GM12878 (cell line): ENCODE measurements at regions not wholly inside any gene's neighbourhood (a gene's known extent, or its start where the extent isn't known, plus 50 kb on each side); places are given as distances from the start of the nearest gene placed in this dataset.

ENCODE experiments used
- ATAC-seq: fragments of 200-7000 bp; cut with Tn5 transposase; 3 replicates; pipeline ENCODE4 v1.9.1; 2020; ENCODE audit warnings: mild to moderate bottlenecking, moderate library complexity
- BruUV-seq: library from RNA; stranded (reverse); fragments of 400-500 nt; replicated peaks from 2 replicates; lab custom pipeline; 2021; lab: Mats Ljungman, UMichigan
- CTCF ChIA-PET: fragments of 300-600 bp; sonication (Branson Sonifier 250); formaldehyde crosslinking; extraction: SDS; loops from one replicate; lab custom pipeline; 2021; ENCODE audit warnings: inconsistent platforms; lab: Yijun Ruan, JAX
- POLR2A ChIA-PET: fragments of 350-600 bp; formaldehyde crosslinking; extraction: SDS; loops from one replicate; lab custom pipeline; 2021; ENCODE audit warnings: inconsistent platforms; lab: Charles Lee
- RAD21 ChIA-PET: fragments of 300-600 bp; sonication (Branson Sonifier 250); formaldehyde crosslinking; loops from one replicate; lab custom pipeline; 2023; ENCODE audit warnings: antibody characterized with exemption; ENCODE audit not compliant: unreplicated experiment; lab: Charles Lee
- SMC1A ChIA-PET: fragments of 300-600 bp; sonication (Branson Sonifier 250); formaldehyde crosslinking; loops from one replicate; lab custom pipeline; 2023; ENCODE audit not compliant: unreplicated experiment, uncharacterized antibody; lab: Charles Lee
- DNase-seq: peaks from one replicate; pipeline ENCODE4 v3.0.0-alpha.2; 2011; ENCODE audit warnings: low read depth, low spot score
- FAIRE-seq: peaks from 3 replicates; lab custom pipeline; 2011; peaks lifted over from hg19 to GRCh38; lab: Jason Lieb, UNC
- H2AFZ ChIP-seq: 2 replicates; pipeline ENCODE4 v1.6.0; 2011; ENCODE audit warnings: low read depth, low read length, control low read depth; ENCODE audit not compliant: control insufficient read depth
- H3K27ac ChIP-seq: 2 replicates; pipeline ENCODE4 v1.5.1; 2011; ENCODE audit warnings: control low read depth; ENCODE audit not compliant: control insufficient read depth, insufficient read depth
- H3K27me3 ChIP-seq, 2 experiments: replicated peaks in 1 of 2; 2 replicates each; pipeline versions ENCODE4 v1.6.0 to v1.6.1; 2011; ENCODE audit warnings: low read length in 1 of 2; ENCODE audit not compliant: control insufficient read depth in 2 of 2, insufficient read depth in 2 of 2
- H3K36me3 ChIP-seq, 2 experiments: 2 replicates each; pipeline ENCODE4 v1.5.1; 2011; ENCODE audit warnings: low read length in 1 of 2; ENCODE audit not compliant: control insufficient read depth in 2 of 2, insufficient read depth in 2 of 2
- H3K4me1 ChIP-seq: 2 replicates; pipeline ENCODE4 v1.6.1; 2011; ENCODE audit warnings: mild to moderate bottlenecking, low read length, moderate library complexity, mixed read lengths; ENCODE audit not compliant: control insufficient read depth, insufficient read depth
- H3K4me2 ChIP-seq: 2 replicates; pipeline ENCODE4 v1.6.0; 2011; ENCODE audit warnings: control low read depth; ENCODE audit not compliant: control insufficient read depth, insufficient read depth
- H3K4me3 ChIP-seq: fragments of 200-600 bp; sonication (generic); 2 replicates; pipeline ENCODE4 v1.5.1; 2016
- H3K79me2 ChIP-seq: 2 replicates; pipeline ENCODE4 v1.6.0; 2011; ENCODE audit warnings: low read length; ENCODE audit not compliant: control insufficient read depth, insufficient read depth
- H3K9ac ChIP-seq: 2 replicates; pipeline ENCODE4 v1.8.0; 2011; ENCODE audit warnings: low read length, control low read depth, mixed read lengths; ENCODE audit not compliant: control insufficient read depth, insufficient read depth
- H3K9me3 ChIP-seq: replicated peaks from 3 replicates; pipeline ENCODE4 v1.5.1; 2011; ENCODE audit warnings: mild to moderate bottlenecking, low read length; ENCODE audit not compliant: control insufficient read depth, insufficient read depth
- H4K20me1 ChIP-seq: 2 replicates; pipeline ENCODE4 v1.6.0; 2011; ENCODE audit not compliant: control insufficient read depth, insufficient read depth
- CBFB ChIP-seq: IDR thresholded peaks from 2 replicates; pipeline ENCODE4 v1.6.1; 2016; ENCODE audit warnings: antibody characterized with exemption, low read depth
- CREB1 ChIP-seq: IDR thresholded peaks from 2 replicates; pipeline ENCODE4 v1.6.1; 2012; ENCODE audit warnings: low read depth, mild to moderate bottlenecking, inconsistent platforms
- E2F8 ChIP-seq: fragments of 450-650 bp; IDR thresholded peaks from 2 replicates; pipeline ENCODE4 v1.6.1; 2018; ENCODE audit warnings: mild to moderate bottlenecking, low read depth, moderate library complexity; ENCODE audit not compliant: partially characterized antibody
- EGR1 ChIP-seq, 2 experiments: IDR thresholded peaks; 1 replicate in 1 of 2; 2 replicates in 1 of 2; pipeline ENCODE4 v1.6.1; 2011 to 2012; ENCODE audit warnings: low read depth in 2 of 2, low read length in 2 of 2, borderline replicate concordance in 1 of 2, mild to moderate bottlenecking in 1 of 2, moderate library complexity in 1 of 2
- EZH2 ChIP-seq: IDR thresholded peaks from 2 replicates; pipeline ENCODE4 v1.6.1; 2012; ENCODE audit warnings: low read depth, mild to moderate bottlenecking, control low read depth, inconsistent platforms, low read length, borderline replicate concordance; ENCODE audit not compliant: control insufficient read depth
- FOS ChIP-seq: IDR thresholded peaks from 3 replicates; pipeline ENCODE4 v1.6.1; 2011; ENCODE audit warnings: borderline replicate concordance; ENCODE audit not compliant: insufficient read length; ENCODE audit errors: extremely low read depth
- IRF4 ChIP-seq: IDR thresholded peaks from 2 replicates; pipeline ENCODE4 v1.6.1; 2011; ENCODE audit warnings: low read depth, low read length
- MYB ChIP-seq: fragments of 150-350 bp; IDR thresholded peaks from 2 replicates; pipeline ENCODE4 v1.6.1; 2014; ENCODE audit warnings: mild to moderate bottlenecking, low read depth, low read length, borderline replicate concordance
- NKRF ChIP-seq: fragments of 450-650 bp; conservative IDR thresholded peaks from 2 replicates; pipeline ENCODE4 v1.6.1; 2017; ENCODE audit warnings: mild to moderate bottlenecking, moderate library complexity
- RAD51 ChIP-seq: fragments of 450-650 bp; IDR thresholded peaks from 2 replicates; pipeline ENCODE4 v1.6.1; 2016; ENCODE audit warnings: moderate library complexity, mild to moderate bottlenecking, inconsistent platforms
- SPI1 ChIP-seq: IDR thresholded peaks from 2 replicates; pipeline ENCODE4 v1.6.1; 2011; ENCODE audit warnings: low read depth, mild to moderate bottlenecking, low read length, moderate library complexity, borderline replicate concordance; ENCODE audit not compliant: insufficient read depth
- TAF1 ChIP-seq: IDR thresholded peaks from 2 replicates; pipeline ENCODE4 v1.6.1; 2011; ENCODE audit warnings: mild to moderate bottlenecking, low read depth, low read length, borderline replicate concordance
- ZNF207 ChIP-seq: fragments of 450-650 bp; IDR thresholded peaks from 2 replicates; pipeline ENCODE4 v1.6.1; 2014; ENCODE audit warnings: antibody characterized with exemption, mild to moderate bottlenecking, borderline replicate concordance
- ZZZ3 ChIP-seq: IDR thresholded peaks from 2 replicates; pipeline ENCODE4 v1.6.1; 2011; ENCODE audit warnings: low read depth; ENCODE audit not compliant: control insufficient read depth, insufficient read length
- WGBS: methylation state at CpG from one replicate; pipeline ENCODE4 v1.1.6; 2016; ENCODE audit warnings: low lambda C conversion rate; ENCODE audit not compliant: insufficient replicate concordance, insufficient coverage; ENCODE audit errors: missing lambda C conversion rate; 5-methylcytosine and 5-hydroxymethylcytosine counted together
- in situ Hi-C: fragments of 300-500 bp; cut with MboI; formaldehyde crosslinking; loops from 9 replicates; pipeline ENCODE4 v1.14.3; 2018; ENCODE audit warnings: mixed read lengths
- intact Hi-C: fragments of 100-400 bp; cut with micrococcal nuclease; formaldehyde crosslinking; loops from one replicate; pipeline ENCODE4 v1.14.2; 2022; ENCODE audit not compliant: unreplicated experiment
- TF ChIP-seq, protein P1 (sequence below): IDR thresholded peaks from 2 replicates; pipeline ENCODE4 v1.6.1; 2011; ENCODE audit warnings: low read depth, low read length, improper control_type of control experiment, borderline replicate concordance

- no TSS peak for BruUV-seq
- 76% methylated on average over 9 of the region's 9 CpGs for WGBS
- Histone ChIP-seq H3K4me1 (no peaks in the 10 kb centered on the region), H3K9me3 (no peaks in the 10 kb centered on the region), H3K4me2 (no peak overlapping the region), H2AFZ (no peak overlapping the region), H3K9ac (no peak overlapping the region), H3K4me3 (no peak overlapping the region), H3K27me3 (no peaks in the 10 kb centered on the region), H3K27ac (no peak overlapping the region), H3K79me2 (no peaks in the 10 kb centered on the region)
- CTCF ChIA-PET, result interaction anchor here (0.6 kb wide), 1 partner anchor 273 kb away, joined by 3 read pairs; no protein-coding TSS in a partner anchor
- intact Hi-C loops, result no loop called here
- ATAC-seq (no peak), FAIRE-seq (no peak)
- RAD21 ChIA-PET, result no interaction called here
- TF ChIP-seq IRF4 (no peak), NKRF (no peak), EZH2 (no peak), ZNF207 (no peak), E2F8 (no peak), TAF1 (no peak), RAD51 (no peak), MYB (no peak), SPI1 (no peak), EGR1 (IDR thresholded peaks at IDR 0.05; ENCODE audit: borderline replicate concordance in 1 of 2, low read depth in 2 of 2, low read length in 2 of 2) (no peak), CREB1 (no peak), FOS (no peak), CBFB (no peak), ZZZ3 (no peak)
- TF ChIP-seq, protein P1, sequence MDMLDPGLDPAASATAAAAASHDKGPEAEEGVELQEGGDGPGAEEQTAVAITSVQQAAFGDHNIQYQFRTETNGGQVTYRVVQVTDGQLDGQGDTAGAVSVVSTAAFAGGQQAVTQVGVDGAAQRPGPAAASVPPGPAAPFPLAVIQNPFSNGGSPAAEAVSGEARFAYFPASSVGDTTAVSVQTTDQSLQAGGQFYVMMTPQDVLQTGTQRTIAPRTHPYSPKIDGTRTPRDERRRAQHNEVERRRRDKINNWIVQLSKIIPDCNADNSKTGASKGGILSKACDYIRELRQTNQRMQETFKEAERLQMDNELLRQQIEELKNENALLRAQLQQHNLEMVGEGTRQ, result no peak
- TF ChIP-seq, all 136 proteins: peak for 0
- ChIA-PET SMC1A (no interaction called here), POLR2A (no interaction called here)
- Histone ChIP-seq H3K36me3 (no peaks in the 10 kb centered on the region), H4K20me1 (no peaks in the 10 kb centered on the region)
- no peak for DNase-seq
- in situ Hi-C loops, result no loop called here
These were observed 112.1 kb upstream of the SDK1 start for GRCh38 chr7:3188946-3189345.
